Stomach (tissue), 4 donors: ENCODE measurements at regions not wholly inside any gene's neighbourhood (a gene's known extent, or its start where the extent isn't known, plus 50 kb on each side); places are given as distances from the start of the nearest gene placed in this dataset.

Experiments
- POLR2A ChIP-seq, 4 donors: fragments of 450-650 bp; IDR thresholded peaks; one replicate each; pipeline ENCODE4 v1.6.1; 2016; ENCODE audit warnings: antibody characterized with exemption in 4 of 4, control low read depth in 2 of 4, mild to moderate bottlenecking in 1 of 4, moderate library complexity in 1 of 4
- POLR2AphosphoS5 ChIP-seq, 3 donors: sonication (generic); formaldehyde crosslinking; IDR thresholded peaks; one replicate each; pipeline ENCODE4 v1.6.1; 2016; ENCODE audit warnings: antibody characterized with exemption in 3 of 3
- TF ChIP-seq, protein P1 (sequence below), 7 experiments: fragments of 450-650 bp in 4 of 7; fragments of 200-600 bp in 3 of 7; sonication (generic) in 3 of 7; IDR thresholded peaks; one replicate each; pipeline ENCODE4 v1.5.1; 2016 to 2019; ENCODE audit warnings: antibody characterized with exemption in 7 of 7, control low read depth in 2 of 7, mild to moderate bottlenecking in 1 of 7

DNA sequence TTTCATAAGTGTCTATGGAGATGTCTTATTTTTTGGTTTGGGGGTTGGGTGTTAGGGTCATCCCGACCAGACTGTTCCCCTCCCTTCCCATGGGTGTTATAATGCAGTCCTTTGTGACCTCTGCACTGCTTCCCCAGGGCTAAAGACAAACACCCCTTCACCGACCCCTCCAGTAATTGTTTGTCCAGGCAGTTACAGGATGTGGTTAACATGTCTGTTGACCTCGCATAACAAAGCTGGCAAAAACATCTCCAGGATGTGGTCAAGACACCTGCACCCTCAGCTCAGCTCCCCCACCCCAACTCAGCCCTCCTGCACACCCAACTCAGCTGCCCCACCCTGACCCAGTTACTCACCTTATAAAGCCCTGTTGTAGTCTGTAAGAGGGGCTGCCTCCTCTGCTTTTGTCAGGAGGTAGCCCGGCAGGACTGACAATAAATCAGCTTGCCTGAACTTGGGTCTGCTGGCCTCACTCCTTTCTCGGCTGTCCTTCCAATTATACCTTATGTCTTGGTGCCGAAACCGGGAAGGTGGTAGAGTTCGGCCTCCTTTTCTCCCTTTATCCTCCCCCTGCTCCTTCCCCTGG lies 102.2 kb downstream of the ZNF92 start:
- TF ChIP-seq, protein P1, sequence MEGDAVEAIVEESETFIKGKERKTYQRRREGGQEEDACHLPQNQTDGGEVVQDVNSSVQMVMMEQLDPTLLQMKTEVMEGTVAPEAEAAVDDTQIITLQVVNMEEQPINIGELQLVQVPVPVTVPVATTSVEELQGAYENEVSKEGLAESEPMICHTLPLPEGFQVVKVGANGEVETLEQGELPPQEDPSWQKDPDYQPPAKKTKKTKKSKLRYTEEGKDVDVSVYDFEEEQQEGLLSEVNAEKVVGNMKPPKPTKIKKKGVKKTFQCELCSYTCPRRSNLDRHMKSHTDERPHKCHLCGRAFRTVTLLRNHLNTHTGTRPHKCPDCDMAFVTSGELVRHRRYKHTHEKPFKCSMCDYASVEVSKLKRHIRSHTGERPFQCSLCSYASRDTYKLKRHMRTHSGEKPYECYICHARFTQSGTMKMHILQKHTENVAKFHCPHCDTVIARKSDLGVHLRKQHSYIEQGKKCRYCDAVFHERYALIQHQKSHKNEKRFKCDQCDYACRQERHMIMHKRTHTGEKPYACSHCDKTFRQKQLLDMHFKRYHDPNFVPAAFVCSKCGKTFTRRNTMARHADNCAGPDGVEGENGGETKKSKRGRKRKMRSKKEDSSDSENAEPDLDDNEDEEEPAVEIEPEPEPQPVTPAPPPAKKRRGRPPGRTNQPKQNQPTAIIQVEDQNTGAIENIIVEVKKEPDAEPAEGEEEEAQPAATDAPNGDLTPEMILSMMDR (IDR thresholded peaks at IDR 0.05) = no peak
- TF ChIP-seq POLR2AphosphoS5 (IDR thresholded peaks at IDR 0.05) = no peak
- no peak for TF ChIP-seq POLR2A (IDR thresholded peaks at IDR 0.05)
